Peyer's patch (tissue), 4 donors: ENCODE measurements at regions not wholly inside any gene's neighbourhood (a gene's known extent, or its start where the extent isn't known, plus 50 kb on each side); places are given as distances from the start of the nearest gene placed in this dataset.

Source experiments
- DNase-seq, 3 donors: peaks; one replicate each; pipeline ENCODE4 v3.0.0-alpha.2; 2017 to 2019
- H3K27ac ChIP-seq, 4 donors: fragments of 200-600 bp; sonication (generic); one replicate each; pipeline ENCODE4 v1.5.1; 2016 to 2019
- H3K27me3 ChIP-seq, 2 donors: fragments of 200-600 bp; sonication (generic); one replicate each; pipeline ENCODE4 v1.5.1; 2019
- H3K36me3 ChIP-seq, 3 donors: fragments of 200-600 bp; sonication (generic); one replicate each; pipeline ENCODE4 v1.5.1; 2016 to 2019
- H3K4me1 ChIP-seq, 4 donors: fragments of 200-600 bp; sonication (generic); one replicate each; pipeline ENCODE4 v1.5.1; 2016 to 2019
- H3K4me3 ChIP-seq, 4 donors: fragments of 200-600 bp; sonication (generic); 1 replicate in 3 of 4; 2 replicates in 1 of 4; pipeline ENCODE4 v1.5.1; 2016 to 2019; ENCODE audit warnings: mild to moderate bottlenecking in 1 of 4
- H3K9me3 ChIP-seq, 4 donors: fragments of 200-600 bp; sonication (generic); one replicate each; pipeline ENCODE4 v1.5.1; 2016 to 2019; ENCODE audit warnings: mild to moderate bottlenecking in 1 of 4
- POLR2A ChIP-seq, 2 donors: fragments of 450-650 bp; IDR thresholded peaks; one replicate each; pipeline ENCODE4 v1.5.1; 2017; ENCODE audit warnings: antibody characterized with exemption in 2 of 2, mild to moderate bottlenecking in 2 of 2, moderate library complexity in 2 of 2
- TF ChIP-seq, protein P1 (sequence below), 6 experiments: fragments of 450-650 bp in 4 of 6; fragments of 200-600 bp in 2 of 6; sonication (generic) in 1 of 6; IDR thresholded peaks; one replicate each; pipeline ENCODE4 v1.5.1; 2017 to 2019; ENCODE audit warnings: antibody characterized with exemption in 6 of 6, mild to moderate bottlenecking in 3 of 6, moderate library complexity in 1 of 6

DNA sequence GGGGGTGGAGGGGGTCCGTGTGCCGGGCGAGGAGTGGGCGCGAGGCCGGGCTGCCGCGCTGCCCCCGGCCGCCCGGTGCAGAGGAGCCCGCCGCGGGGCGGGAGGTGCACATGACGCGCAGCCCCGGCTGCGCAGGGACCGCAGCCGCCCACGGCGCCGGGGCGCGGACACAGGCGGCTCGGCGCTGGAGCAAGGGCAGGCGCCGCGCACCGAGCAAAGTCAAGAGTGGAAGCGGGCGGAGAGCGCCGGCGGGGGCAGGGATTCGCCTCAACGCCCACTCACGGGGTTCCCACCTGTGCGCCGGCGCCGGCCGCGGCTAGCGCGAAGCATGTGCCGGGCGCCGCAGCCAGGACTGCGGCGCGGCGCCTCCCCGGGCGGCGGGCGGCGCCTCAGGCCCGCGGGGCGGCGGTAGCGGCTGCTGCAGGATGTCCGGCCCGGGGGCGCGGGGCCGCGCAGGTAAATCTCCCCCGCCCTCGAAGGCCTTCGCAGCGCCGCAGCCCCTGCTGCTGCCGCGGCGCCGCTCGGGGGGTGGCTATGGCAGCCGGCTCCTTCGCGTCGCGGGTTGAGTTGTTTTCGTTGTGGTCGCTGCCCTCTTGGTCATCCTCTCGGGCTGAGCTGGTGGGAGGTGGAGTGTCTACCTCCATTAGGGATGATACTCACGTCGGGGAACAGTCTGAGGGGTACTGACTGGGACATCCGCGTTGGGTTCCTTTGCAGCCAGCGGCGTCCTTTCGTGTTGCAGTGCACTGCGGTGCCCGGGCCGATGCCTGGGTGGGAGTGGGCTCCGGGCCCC lies 216.3 kb upstream of the DTNA start:
- no peaks in the 10 kb centered on the region for H3K9me3 ChIP-seq
- TF ChIP-seq, protein P1, sequence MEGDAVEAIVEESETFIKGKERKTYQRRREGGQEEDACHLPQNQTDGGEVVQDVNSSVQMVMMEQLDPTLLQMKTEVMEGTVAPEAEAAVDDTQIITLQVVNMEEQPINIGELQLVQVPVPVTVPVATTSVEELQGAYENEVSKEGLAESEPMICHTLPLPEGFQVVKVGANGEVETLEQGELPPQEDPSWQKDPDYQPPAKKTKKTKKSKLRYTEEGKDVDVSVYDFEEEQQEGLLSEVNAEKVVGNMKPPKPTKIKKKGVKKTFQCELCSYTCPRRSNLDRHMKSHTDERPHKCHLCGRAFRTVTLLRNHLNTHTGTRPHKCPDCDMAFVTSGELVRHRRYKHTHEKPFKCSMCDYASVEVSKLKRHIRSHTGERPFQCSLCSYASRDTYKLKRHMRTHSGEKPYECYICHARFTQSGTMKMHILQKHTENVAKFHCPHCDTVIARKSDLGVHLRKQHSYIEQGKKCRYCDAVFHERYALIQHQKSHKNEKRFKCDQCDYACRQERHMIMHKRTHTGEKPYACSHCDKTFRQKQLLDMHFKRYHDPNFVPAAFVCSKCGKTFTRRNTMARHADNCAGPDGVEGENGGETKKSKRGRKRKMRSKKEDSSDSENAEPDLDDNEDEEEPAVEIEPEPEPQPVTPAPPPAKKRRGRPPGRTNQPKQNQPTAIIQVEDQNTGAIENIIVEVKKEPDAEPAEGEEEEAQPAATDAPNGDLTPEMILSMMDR (IDR thresholded peaks at IDR 0.05): no peak
- TF ChIP-seq POLR2A (IDR thresholded peaks at IDR 0.05): no peak
- no peak for DNase-seq
- no peaks in the 10 kb centered on the region for H3K4me1 ChIP-seq
- H3K4me3 ChIP-seq: peak overlapping the region; percentile 26 to 51 (median 41)
- H3K27me3 ChIP-seq: no peaks in the 10 kb centered on the region
- H3K27ac ChIP-seq: peak overlapping the region in 2 of 4 donors; percentile 31 to 69
- no peaks in the 10 kb centered on the region for H3K36me3 ChIP-seq

DNA sequence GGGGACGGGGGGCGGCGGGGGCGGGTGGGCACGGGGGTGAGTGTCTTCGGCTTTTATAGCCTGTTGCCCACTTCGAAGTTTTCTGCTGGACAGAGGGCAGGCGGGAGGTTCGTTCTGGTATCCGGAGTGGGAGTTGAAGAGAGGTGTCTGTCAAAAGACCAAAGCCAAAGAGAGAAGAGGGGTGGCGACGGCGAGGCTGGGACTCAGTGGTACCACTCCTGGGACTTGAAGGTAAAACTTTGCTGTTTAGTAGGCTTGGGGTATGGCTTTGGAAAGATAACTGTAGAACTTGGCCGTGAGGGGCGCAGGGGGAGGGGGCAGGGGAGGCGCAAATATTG lies 215.8 kb upstream of the DTNA start:
- peak overlapping the region; percentile 26 to 51 (median 41) for H3K4me3 ChIP-seq
- TF ChIP-seq POLR2A (IDR thresholded peaks at IDR 0.05): no peak
- TF ChIP-seq, protein P1 (IDR thresholded peaks at IDR 0.05): no peak
- no peak for DNase-seq
- H3K9me3 ChIP-seq: no peaks in the 10 kb centered on the region
- H3K27me3 ChIP-seq: no peaks in the 10 kb centered on the region
- H3K36me3 ChIP-seq: no peaks in the 10 kb centered on the region
- peak overlapping the region in 1 of 4 donors; percentile 69 for H3K27ac ChIP-seq
- H3K4me1 ChIP-seq: no peaks in the 10 kb centered on the region

DNA sequence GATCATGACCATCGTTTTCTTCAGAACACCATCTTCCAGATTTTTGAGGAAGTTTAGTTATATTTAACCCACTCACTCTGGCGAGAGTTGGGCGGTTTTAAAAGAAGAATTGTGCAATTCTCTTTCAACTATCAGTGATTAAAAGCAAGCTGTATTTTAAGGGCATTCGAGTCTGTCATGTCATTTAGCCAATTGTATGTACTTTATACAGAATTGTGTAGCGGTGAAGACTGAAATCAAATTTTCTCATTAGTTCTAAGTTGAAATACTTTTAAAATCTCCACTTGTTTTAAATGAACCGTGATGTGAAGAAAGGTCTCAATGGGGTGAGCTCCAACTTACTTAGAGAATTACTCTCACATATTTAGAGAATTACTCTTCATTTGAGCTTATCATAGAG lies 214.6 kb upstream of the DTNA start:
- H3K27me3 ChIP-seq: no peaks in the 10 kb centered on the region
- no peaks in the 10 kb centered on the region for H3K36me3 ChIP-seq
- H3K9me3 ChIP-seq: no peaks in the 10 kb centered on the region
- H3K4me3 ChIP-seq: no peak overlapping the region
- no peak for TF ChIP-seq POLR2A (IDR thresholded peaks at IDR 0.05)
- TF ChIP-seq, protein P1 (IDR thresholded peaks at IDR 0.05): no peak
- no peaks in the 10 kb centered on the region for H3K4me1 ChIP-seq
- no peak for DNase-seq
- H3K27ac ChIP-seq: no peak overlapping the region

DNA sequence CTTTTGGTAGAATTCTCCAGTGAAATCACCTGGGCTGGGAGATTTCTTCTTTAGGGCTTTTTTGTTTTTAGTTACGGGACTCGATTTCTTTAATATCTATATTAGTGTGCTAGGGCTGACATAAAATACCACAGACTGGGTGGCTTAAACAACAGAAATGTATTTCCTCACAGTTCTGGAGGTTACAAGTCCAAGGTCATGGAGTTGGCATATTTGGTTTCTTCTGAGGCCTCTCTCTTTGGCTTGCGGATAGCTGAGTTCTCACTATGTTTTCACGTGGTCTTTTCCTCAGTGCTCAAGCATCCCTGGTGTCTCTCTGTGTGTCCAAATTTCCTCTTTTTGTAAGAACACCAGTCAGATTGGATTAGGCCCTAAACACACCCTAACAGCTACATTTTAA lies 208.5 kb upstream of the DTNA start:
- Histone ChIP-seq H3K4me1 (no peaks in the 10 kb centered on the region), H3K36me3 (no peaks in the 10 kb centered on the region), H3K4me3 (no peak overlapping the region), H3K27me3 (no peaks in the 10 kb centered on the region), H3K27ac (no peak overlapping the region), H3K9me3 (no peaks in the 10 kb centered on the region)
- no peak for DNase-seq
- no peak for TF ChIP-seq POLR2A (IDR thresholded peaks at IDR 0.05)
- TF ChIP-seq, protein P1 (IDR thresholded peaks at IDR 0.05): no peak

DNA sequence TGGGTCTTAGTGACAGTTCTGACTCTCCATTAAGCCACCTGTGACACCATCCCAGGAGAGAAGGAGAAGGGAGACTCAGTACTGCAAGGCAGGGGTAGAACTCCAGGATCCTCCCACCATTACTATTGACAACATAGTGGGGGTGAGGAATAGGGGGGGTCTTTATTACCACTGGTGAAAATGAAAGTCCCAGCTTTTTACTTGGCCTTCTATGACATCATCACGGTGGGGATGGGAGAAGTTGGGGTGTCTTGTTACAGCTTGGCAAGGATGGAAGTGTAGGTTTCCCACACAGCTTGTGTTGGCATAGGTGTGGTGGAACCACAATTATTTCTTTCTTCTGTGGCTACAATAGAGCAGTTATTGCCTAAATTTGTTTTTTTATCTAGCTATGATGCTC lies 203.9 kb upstream of the DTNA start:
- Histone ChIP-seq H3K9me3 (no peaks in the 10 kb centered on the region), H3K27ac (no peak overlapping the region), H3K4me3 (no peak overlapping the region), H3K4me1 (no peaks in the 10 kb centered on the region), H3K36me3 (no peaks in the 10 kb centered on the region), H3K27me3 (no peaks in the 10 kb centered on the region)
- TF ChIP-seq POLR2A (IDR thresholded peaks at IDR 0.05): no peak
- TF ChIP-seq, protein P1 (IDR thresholded peaks at IDR 0.05): no peak
- no peak for DNase-seq
